Panc1 (cell line): ENCODE measurements at regions not wholly inside any gene's neighbourhood (a gene's known extent, or its start where the extent isn't known, plus 50 kb on each side); places are given as distances from the start of the nearest gene placed in this dataset.

Source experiments
- ATAC-seq: fragments of 200-7000 bp; cut with Tn5 transposase; 2 replicates; pipeline ENCODE4 v1.9.1; 2020; ENCODE audit warnings: mild to moderate bottlenecking, moderate library complexity
- BruUV-seq: library from RNA; stranded (reverse); fragments of 400-500 nt; replicated peaks from 2 replicates; lab custom pipeline; 2021; lab: Mats Ljungman, UMichigan
- CTCF ChIA-PET: fragments of 300-600 bp; sonication (Branson Sonifier 250); formaldehyde crosslinking; loops from one replicate; lab custom pipeline; 2022; ENCODE audit warnings: antibody characterized with exemption; lab: Charles Lee
- POLR2A ChIA-PET: fragments of 300-600 bp; sonication (Branson Sonifier 250); formaldehyde crosslinking; loops from one replicate; lab custom pipeline; 2022; ENCODE audit warnings: antibody characterized with exemption; lab: Charles Lee
- DNase-seq: peaks from one replicate; pipeline ENCODE4 v3.0.0-alpha.2; 2010; ENCODE audit warnings: low read depth, low spot score
- H3K27ac ChIP-seq: 2 replicates; pipeline ENCODE4 v1.5.1; 2011; ENCODE audit warnings: mild to moderate bottlenecking, low read length, inconsistent platforms
- H3K27me3 ChIP-seq: fragments of 200-500 bp; sonication (Bioruptor generic); 2 replicates; pipeline ENCODE4 v1.6.0; 2014; ENCODE audit warnings: low read length, inconsistent platforms; ENCODE audit not compliant: control insufficient read depth, insufficient read depth
- H3K36me3 ChIP-seq: fragments of 200-500 bp; sonication (Bioruptor generic); 2 replicates; pipeline ENCODE4 v1.5.1; 2014; ENCODE audit warnings: inconsistent platforms, mild to moderate bottlenecking, low read length, moderate library complexity; ENCODE audit not compliant: control insufficient read depth, insufficient read depth
- H3K4me1 ChIP-seq: 2 replicates; pipeline ENCODE4 v1.5.1; 2011; ENCODE audit warnings: inconsistent platforms, mild to moderate bottlenecking, low read length, moderate library complexity; ENCODE audit not compliant: control insufficient read depth, insufficient read depth
- H3K4me3 ChIP-seq, 2 experiments: 2 replicates each; pipeline ENCODE4 v1.5.1; 2011 to 2012; ENCODE audit warnings: low read depth in 2 of 2, low read length in 2 of 2, mild to moderate bottlenecking in 2 of 2, inconsistent platforms in 1 of 2, moderate library complexity in 1 of 2
- H3K9me3 ChIP-seq: fragments of 200-500 bp; sonication (Bioruptor generic); 2 replicates; pipeline ENCODE4 v1.5.1; 2014; ENCODE audit warnings: low read depth, mild to moderate bottlenecking, inconsistent platforms, low read length, moderate library complexity; ENCODE audit not compliant: control insufficient read depth, insufficient read depth
- CTCF ChIP-seq: fragments of 450-650 bp; IDR thresholded peaks from 2 replicates; pipeline ENCODE4 v1.5.1; 2017; ENCODE audit warnings: mild to moderate bottlenecking
- POLR2AphosphoS5 ChIP-seq: IDR thresholded peaks from 2 replicates; pipeline ENCODE4 v1.6.1; 2012; ENCODE audit warnings: mild to moderate bottlenecking, low read depth, low read length, moderate library complexity
- SIN3A ChIP-seq: IDR thresholded peaks from 2 replicates; pipeline ENCODE4 v1.6.1; 2012; ENCODE audit warnings: low read depth, mild to moderate bottlenecking, low read length, moderate library complexity, borderline replicate concordance; ENCODE audit not compliant: insufficient read depth
- TCF7L2 ChIP-seq: IDR thresholded peaks from 2 replicates; pipeline ENCODE4 v1.6.1; 2011; ENCODE audit warnings: mild to moderate bottlenecking, low read depth, low read length, inconsistent platforms
- in situ Hi-C: cut with HindIII; loops from 2 replicates; pipeline ENCODE4 v1.10.0; 2016; ENCODE audit warnings: low sequenced_read_pairs, low pct_unique_long_range_greater_than_20kb
- intact Hi-C: fragments of 100-400 bp; cut with micrococcal nuclease; formaldehyde crosslinking; loops from one replicate; pipeline ENCODE4 v1.10.0; 2022; ENCODE audit not compliant: unreplicated experiment
- TF ChIP-seq, protein P1 (sequence below), 2 experiments: IDR thresholded peaks; 2 replicates each; pipeline ENCODE4 v1.6.1; 2011 to 2012; ENCODE audit warnings: low read depth in 2 of 2, control low read depth in 1 of 2, low read length in 1 of 2, mild to moderate bottlenecking in 1 of 2, moderate library complexity in 1 of 2; ENCODE audit not compliant: insufficient read depth in 1 of 2

GRCh38 chr18:23341383-23341782 lies 111.7 kb upstream of the RIOK3 start:
- POLR2A ChIA-PET, result interaction anchor here (0.5 kb wide), 1 partner anchor 165 kb away, joined by 5 read pairs; no protein-coding TSS in a partner anchor
- H3K27me3 ChIP-seq, result no peaks in the 10 kb centered on the region
- no peak overlapping the region for H3K4me3 ChIP-seq
- no peaks in the 10 kb centered on the region for H3K9me3 ChIP-seq
- CTCF ChIA-PET, result no interaction called here
- no peaks in the 10 kb centered on the region for H3K4me1 ChIP-seq
- intact Hi-C loops, result no loop called here
- DNase-seq (no peak), ATAC-seq (no peak)
- no TSS peak for BruUV-seq
- H3K27ac ChIP-seq, result peak overlapping the region; percentile 46; the same call in 1 of the 2 replicates
- H3K36me3 ChIP-seq, result no peaks in the 10 kb centered on the region
- in situ Hi-C loops, result no loop called here
- TF ChIP-seq, protein P1, sequence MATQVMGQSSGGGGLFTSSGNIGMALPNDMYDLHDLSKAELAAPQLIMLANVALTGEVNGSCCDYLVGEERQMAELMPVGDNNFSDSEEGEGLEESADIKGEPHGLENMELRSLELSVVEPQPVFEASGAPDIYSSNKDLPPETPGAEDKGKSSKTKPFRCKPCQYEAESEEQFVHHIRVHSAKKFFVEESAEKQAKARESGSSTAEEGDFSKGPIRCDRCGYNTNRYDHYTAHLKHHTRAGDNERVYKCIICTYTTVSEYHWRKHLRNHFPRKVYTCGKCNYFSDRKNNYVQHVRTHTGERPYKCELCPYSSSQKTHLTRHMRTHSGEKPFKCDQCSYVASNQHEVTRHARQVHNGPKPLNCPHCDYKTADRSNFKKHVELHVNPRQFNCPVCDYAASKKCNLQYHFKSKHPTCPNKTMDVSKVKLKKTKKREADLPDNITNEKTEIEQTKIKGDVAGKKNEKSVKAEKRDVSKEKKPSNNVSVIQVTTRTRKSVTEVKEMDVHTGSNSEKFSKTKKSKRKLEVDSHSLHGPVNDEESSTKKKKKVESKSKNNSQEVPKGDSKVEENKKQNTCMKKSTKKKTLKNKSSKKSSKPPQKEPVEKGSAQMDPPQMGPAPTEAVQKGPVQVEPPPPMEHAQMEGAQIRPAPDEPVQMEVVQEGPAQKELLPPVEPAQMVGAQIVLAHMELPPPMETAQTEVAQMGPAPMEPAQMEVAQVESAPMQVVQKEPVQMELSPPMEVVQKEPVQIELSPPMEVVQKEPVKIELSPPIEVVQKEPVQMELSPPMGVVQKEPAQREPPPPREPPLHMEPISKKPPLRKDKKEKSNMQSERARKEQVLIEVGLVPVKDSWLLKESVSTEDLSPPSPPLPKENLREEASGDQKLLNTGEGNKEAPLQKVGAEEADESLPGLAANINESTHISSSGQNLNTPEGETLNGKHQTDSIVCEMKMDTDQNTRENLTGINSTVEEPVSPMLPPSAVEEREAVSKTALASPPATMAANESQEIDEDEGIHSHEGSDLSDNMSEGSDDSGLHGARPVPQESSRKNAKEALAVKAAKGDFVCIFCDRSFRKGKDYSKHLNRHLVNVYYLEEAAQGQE (IDR thresholded peaks at IDR 0.05; ENCODE audit: insufficient read depth in 1 of 2, low read depth in 2 of 2, low read length in 1 of 2), result no peak
- TF ChIP-seq CTCF (no peak), TCF7L2 (no peak), POLR2AphosphoS5 (no peak), SIN3A (no peak)

GRCh38 chr18:23341983-23342382 lies 111.1 kb upstream of the RIOK3 start:
- H3K27me3 ChIP-seq, result no peaks in the 10 kb centered on the region
- POLR2A ChIA-PET, result no interaction called here
- TF ChIP-seq, protein P1 (IDR thresholded peaks at IDR 0.05; ENCODE audit: insufficient read depth in 1 of 2, low read depth in 2 of 2, low read length in 1 of 2), result no peak
- TF ChIP-seq TCF7L2 (no peak), CTCF (no peak), SIN3A (no peak), POLR2AphosphoS5 (no peak)
- no peaks in the 10 kb centered on the region for H3K36me3 ChIP-seq
- H3K27ac ChIP-seq, result no peak overlapping the region
- CTCF ChIA-PET, result no interaction called here
- DNase-seq (no peak), ATAC-seq (no peak)
- H3K9me3 ChIP-seq, result no peaks in the 10 kb centered on the region
- intact Hi-C loops, result no loop called here
- in situ Hi-C loops, result no loop called here
- H3K4me1 ChIP-seq, result no peaks in the 10 kb centered on the region
- H3K4me3 ChIP-seq, result no peak overlapping the region
- BruUV-seq, result no TSS peak
